HL-60/S4 (cell line): ENCODE measurements at regions not wholly inside any gene's neighbourhood (a gene's known extent, or its start where the extent isn't known, plus 50 kb on each side); places are given as distances from the start of the nearest gene placed in this dataset.
"Not testable (repeated sequence)": the region's sequence is repeated elsewhere in the genome, so short reads cannot be mapped to it uniquely, and the experiment has no call there.

Experiments used
- in situ Hi-C: fragments of 300-500 bp; cut with MboI; formaldehyde crosslinking; loops from 2 replicates; pipeline ENCODE4 v1.14.3; 2022; ENCODE audit warnings: low sequenced_read_pairs

GRCh38 chr5:93941897-93942296 lies 200.5 kb upstream of the POU5F2 start:
- in situ Hi-C loops, result no loop called here

- in situ Hi-C loops, result not testable (repeated sequence)
Measured at GRCh38 chr5:93933269-93933668, 191.9 kb upstream of the POU5F2 start.

DNA sequence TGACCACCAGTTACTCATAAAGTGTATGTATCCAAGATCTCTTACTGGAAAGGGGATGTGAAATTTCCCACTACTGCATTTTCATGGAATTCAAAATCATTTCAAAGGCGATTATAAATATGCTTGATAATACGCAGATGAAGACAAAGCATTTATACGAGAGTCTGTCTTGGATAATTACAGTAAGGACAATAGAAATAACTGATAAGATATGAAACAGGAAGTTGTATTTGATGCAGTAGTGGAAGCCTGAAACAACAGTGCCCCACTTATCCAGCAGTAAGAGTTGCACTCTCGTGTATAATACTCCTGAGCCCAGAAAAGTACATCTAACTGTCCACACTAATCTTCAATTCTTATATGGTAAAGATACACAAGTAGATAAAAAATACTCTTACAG lies 188.7 kb upstream of the POU5F2 start:
- in situ Hi-C loops, result no loop called here

GRCh38 chr5:93929131-93929530 lies 187.7 kb upstream of the POU5F2 start:
- in situ Hi-C loops, result no loop called here

- in situ Hi-C loops, result no loop called here
Measured at GRCh38 chr5:93926831-93927620, 185.6 kb upstream of the POU5F2 start.

DNA sequence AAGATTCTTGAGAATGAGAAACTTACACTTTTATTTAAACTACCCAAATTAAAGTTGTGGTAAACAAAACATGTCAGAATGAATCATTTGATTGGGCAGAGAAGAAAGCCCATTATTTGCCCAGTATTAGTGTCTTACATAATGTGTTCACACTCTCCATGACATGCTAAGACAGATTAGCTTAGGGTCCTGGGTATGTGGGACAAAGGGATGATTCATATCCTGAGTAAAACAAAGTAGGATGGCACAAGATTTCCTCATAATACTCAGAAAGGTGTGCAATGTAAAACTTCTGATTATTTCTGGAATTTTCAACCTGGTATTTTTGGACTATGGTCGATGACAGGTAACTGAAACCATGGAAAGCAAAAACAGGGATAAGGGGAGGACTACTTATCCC lies 183.9 kb upstream of the POU5F2 start:
- in situ Hi-C loops, result no loop called here

DNA sequence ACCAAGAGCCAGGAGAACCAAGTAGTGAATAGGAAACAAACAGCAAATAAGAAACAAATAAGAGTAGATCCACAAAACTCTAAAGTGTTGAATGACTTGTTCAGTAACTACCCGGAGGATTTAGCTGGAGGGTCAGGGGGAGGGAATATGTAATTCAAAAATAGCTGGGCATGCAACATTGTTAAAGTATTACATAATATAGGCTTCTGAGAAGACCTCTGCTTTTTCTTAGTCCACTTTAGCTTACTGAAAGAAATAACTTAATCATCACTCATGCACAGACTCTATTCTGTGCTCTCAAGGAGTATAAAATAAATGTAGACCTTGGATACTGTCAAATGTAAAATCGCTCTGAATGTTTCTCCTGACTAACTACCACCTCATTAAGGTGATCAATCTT lies 183.2 kb upstream of the POU5F2 start:
- in situ Hi-C loops, result no loop called here

DNA sequence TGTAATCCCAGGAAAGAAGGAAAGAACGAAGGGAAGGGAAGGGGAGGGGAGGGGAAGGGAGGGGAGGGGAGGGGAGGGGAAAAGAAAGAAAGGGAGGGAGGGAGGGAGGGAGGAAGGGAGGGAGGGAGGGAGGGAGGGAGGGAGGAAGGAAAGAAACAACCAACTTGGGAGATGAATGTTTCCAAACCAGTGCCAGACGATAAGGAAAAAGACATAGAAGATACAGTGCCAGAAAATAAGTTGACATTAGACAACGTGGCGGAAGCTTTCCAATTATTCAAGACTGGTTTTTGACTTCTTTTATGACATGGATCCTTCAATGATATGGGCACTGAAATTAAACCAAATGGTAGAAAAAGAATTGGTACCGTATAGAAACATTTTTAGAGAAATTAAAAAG lies 181.2 kb upstream of the POU5F2 start:
- in situ Hi-C loops, result no loop called here

DNA sequence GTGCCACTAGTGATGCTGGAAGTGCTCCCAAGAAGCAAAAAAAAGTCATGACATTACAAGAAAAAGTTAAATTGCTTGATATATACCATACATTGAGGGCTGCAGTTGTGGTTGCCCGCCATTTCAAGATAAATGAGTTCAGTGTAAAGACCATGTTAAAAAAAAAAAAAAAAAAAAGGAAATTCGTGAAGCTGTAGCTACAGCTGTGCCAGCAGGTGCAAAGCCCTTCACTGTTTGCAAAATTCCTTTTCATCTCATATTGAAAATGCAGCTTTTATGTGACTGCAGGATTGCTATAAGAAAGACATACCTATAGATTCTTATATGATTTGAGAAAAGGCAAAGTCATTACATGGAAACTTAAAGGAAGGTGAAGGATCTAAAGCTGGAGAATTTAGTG lies 179.6 kb upstream of the POU5F2 start:
- in situ Hi-C loops, result no loop called here

DNA sequence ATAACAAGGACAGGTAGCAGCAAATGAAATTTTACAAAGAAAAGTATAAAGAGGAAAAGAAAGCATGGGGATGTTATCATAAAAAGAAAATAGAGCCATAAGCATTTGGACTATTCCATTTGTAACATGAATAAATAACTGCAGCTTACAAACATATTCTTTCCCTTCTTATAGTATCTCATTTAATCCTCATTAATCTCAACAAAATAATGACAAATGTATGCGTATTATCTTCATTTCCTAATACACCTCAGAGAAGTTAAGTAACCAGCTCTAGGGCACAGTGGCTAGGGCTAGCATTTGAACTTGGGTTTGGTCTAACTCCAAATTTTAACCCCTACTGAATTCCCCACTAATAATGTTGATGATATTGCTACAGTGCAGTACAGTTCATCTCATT lies 175.5 kb upstream of the POU5F2 start:
- in situ Hi-C loops, result no loop called here

GRCh38 chr5:93915142-93915553 lies 173.7 kb upstream of the POU5F2 start:
- in situ Hi-C loops, result no loop called here

GRCh38 chr5:93911609-93912008 lies 170.2 kb upstream of the POU5F2 start:
- in situ Hi-C loops, result no loop called here

- in situ Hi-C loops, result no loop called here
Measured at GRCh38 chr5:93909356-93909755, 168.0 kb upstream of the POU5F2 start.

- in situ Hi-C loops, result no loop called here
Measured at GRCh38 chr5:93904917-93905316, 163.5 kb upstream of the POU5F2 start.

GRCh38 chr5:93902288-93902687 lies 160.9 kb upstream of the POU5F2 start:
- in situ Hi-C loops, result no loop called here

DNA sequence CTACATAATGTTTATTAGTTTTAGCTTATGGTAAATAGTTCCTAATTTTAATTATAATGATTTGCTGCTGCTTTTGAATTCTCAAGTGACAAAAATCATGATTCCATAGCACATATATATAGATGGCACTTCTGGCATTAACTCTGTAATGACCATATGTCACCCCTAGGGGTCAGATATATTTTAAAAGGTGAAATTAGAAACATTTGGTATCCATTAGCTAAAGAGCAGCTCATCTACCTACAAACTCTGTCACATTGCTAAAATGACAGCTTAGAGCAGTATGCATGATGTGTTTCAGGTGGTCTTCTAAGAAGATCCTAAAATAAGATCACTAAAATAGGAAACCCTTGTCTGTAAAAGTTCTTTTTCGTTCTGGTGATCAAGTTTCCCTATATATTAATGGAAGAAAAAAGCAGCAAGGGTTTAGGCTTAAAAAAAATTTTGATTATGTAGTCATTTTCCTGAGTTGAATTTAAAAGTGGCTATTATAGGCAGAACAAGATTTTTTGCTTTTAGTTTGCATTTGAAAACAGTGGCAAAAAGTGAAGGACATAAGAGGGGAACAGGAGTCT lies 157.7 kb upstream of the POU5F2 start:
- in situ Hi-C loops, result no loop called here

- in situ Hi-C loops, result no loop called here
Measured at GRCh38 chr5:93894601-93895354, 153.4 kb upstream of the POU5F2 start.

DNA sequence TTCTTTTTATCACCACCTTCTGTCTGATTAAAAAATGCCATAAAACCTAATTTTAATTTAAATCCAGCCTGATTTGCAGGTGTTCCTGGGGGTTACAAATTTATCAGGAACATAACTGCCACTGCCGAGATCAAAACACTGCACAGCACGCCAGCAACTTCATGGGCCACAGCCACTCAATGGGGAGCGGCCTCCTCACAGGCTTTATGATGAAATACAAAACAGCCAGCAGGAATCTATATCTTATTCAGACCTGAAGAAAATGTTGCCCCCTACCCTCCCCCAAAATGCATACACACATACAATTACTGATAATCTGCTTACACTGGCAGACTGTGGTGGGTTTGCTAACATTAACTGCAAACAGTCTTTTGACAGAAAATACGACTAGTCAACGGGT lies 151.7 kb upstream of the POU5F2 start:
- in situ Hi-C loops, result no loop called here

DNA sequence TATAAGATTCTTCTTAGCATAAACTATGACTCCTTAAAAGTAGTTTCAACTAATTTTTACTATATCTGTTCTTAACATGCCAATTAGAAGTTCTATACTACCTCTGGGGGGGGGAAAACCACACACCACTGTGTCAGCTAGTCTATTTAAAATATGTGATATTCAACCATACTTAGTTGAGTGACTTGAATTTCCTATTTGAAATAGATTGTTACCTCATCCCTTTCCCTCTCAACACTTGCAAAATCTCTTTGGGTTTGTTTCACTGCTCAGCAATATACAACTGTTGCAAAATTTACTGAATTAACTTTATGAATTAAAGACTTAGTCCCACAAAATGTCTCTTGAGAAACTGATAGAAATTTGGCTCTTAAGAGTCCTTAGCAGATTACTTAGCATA lies 151.1 kb upstream of the POU5F2 start:
- in situ Hi-C loops, result no loop called here

DNA sequence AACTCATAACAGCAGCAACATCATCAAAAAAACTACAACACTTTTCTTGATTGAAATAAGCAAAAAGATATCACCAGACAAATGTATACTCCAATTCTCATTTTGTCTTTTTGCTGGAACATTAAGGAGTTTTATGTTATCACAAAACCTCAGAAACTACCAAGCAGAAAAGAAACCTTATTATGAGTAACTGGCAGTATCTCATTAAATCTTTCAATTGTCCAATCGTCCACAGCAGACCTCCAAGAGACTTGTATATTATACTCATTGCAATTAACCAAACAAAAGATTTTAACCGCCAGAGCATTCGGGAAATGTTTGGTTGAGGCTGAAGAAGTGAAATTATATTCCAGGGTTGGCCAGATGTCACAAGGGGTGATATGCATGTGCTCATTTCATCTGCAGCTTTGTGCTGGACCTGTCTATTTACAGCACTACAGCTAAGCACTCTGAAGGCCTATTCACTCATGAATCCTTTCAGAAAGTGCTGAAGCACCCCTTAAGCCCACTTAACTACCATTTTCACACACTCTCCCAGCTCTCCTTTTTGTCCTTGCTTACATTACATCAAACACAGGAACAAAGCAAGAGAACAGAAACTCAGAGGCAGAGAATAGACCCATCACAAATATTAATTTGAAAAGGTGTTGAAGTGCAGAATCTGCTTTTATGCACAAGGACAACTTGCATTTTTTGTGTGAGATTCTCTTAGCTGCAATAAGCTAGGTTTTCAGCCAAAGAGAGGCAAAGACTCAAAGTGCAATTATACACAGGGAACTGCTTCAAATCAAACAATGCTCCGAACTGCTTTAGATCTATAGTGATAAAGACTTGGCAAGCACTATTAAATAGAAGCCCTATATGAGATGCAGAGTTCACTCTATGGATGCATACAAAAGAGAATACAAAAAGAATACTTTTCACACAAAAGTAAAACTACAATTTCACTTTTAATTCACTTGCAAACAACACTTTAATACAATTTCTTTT lies 150.4 kb upstream of the POU5F2 start:
- in situ Hi-C loops, result no loop called here

DNA sequence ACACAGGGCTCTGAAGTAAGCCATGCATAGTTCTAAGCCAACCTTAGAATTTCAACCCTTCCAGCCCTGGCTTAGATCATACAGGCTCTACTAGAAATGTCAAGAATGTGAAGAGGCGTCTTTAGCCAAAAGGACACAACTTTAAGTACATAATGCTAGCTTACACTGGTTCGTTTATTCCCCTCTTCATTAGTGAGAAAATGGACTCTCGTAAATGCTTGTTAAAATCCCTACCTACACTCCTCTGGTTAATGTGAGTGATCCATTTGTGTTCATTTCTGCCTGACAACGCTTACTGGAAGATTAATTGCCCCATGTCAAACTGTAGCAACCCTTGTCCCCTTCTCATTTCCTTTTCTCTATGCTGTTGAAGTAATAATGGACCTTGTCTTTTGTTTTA lies 149.3 kb upstream of the POU5F2 start:
- in situ Hi-C loops, result no loop called here
